ENCODE measurements at regions not wholly inside any gene's neighbourhood (a gene's known extent, or its start where the extent isn't known, plus 50 kb on each side); places are given as distances from the start of the nearest gene placed in this dataset.
"Not testable (repeated sequence)": the region's sequence is repeated elsewhere in the genome, so short reads cannot be mapped to it uniquely, and the experiment has no call there.

DNA sequence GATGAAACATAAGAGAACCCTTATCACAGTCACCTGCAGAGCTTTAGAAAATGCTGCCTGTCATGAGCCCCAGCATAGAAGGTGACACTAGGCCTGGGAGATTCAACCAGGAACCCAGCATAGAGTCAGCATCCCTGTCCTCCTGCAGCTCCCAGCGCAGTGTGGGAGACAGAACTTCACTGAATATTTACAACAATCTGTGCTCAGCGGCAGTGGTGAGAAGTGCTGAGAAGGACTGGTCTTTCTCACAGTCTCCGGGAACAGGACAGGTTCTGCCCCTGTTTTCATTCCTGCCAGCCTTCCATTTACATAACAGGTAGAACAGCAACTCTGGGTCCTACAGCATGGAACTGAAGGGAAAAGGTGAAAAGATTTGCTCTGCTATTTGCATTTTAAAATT lies 83.5 kb upstream of the GADD45A start:
- in situ Hi-C loops (cut with MboI; ENCODE audit: low pct_unique_long_range_greater_than_20kb, low sequenced_read_pairs), result no loop called here
- DNase-seq, result no peak

GRCh38 chr1:67601955-67602354 lies 83.0 kb upstream of the GADD45A start:
- DNase-seq, result peak; percentile 34
- in situ Hi-C loops (cut with MboI; ENCODE audit: low pct_unique_long_range_greater_than_20kb, low sequenced_read_pairs), result no loop called here

DNA sequence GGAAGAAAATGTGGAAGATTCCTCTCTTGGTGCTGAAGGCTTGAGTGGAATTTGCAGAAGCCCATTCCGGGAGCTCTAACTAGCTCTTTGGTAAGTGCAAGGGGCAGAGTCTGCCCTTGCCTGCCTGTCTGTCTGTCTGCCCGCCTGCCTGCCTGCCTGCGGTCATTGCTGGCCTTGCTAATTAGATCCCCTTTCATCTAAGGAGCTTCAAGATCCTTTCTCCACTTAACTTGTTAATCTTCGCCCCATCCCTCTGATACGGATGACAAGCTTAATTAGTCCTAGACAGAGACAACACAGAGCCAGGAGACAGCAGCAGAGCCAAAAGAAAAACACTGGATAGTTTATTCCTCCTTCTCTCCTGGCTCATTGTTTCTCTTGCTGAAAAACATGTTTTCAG lies 80.2 kb upstream of the GADD45A start:
- no peak for DNase-seq
- in situ Hi-C loops (cut with MboI; ENCODE audit: low pct_unique_long_range_greater_than_20kb, low sequenced_read_pairs), result no loop called here

DNA sequence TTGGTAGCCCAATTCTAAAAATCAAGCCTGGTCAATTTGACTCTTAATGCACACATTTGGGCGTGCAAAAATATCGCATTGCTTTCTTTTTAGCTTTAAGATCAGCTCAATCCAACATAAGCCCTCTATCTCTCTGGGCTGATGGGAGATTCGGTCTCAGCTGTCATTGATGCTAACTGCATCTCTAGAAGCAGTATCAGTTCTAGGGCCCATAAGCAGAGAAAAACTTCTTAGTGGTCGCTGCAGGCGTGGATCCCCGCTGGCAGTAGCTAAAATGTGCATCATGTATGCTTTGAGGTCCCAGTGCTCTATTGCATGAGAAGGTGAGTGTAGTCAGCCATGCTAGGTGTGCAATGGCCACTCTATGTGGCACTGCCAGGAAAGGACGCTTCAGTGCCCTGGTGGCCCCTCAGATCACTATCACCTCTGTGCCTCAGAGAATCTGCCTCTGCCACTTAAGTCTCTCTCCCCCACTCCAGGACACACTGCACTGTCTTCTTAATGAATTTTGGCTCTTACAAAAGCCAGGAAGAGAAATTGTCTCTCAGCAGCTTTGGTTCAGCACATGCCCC lies 79.7 kb upstream of the GADD45A start:
- DNase-seq, result no peak
- in situ Hi-C loops (cut with MboI; ENCODE audit: low pct_unique_long_range_greater_than_20kb, low sequenced_read_pairs), result no loop called here

DNA sequence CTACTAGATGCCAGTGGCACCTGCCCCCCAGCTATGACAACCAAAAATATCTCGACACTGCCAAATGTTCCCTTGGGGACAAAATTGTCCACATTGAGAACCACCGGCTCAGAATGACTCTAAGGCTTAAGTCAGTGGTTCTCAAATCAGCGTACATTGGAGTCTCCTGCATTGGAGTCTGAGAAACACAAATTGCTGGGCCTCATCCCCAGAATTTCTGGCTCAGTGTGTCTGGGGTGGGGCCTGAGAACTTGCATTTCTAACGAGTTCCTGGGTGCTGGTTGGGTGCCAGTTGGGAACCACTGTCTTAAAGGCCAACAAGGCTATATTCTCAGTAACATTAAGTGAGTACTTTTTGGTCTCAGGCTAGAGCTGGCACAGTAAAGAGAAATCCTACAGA lies 77.7 kb upstream of the GADD45A start:
- no peak for DNase-seq
- in situ Hi-C loops (cut with MboI; ENCODE audit: low pct_unique_long_range_greater_than_20kb, low sequenced_read_pairs), result no loop called here

DNA sequence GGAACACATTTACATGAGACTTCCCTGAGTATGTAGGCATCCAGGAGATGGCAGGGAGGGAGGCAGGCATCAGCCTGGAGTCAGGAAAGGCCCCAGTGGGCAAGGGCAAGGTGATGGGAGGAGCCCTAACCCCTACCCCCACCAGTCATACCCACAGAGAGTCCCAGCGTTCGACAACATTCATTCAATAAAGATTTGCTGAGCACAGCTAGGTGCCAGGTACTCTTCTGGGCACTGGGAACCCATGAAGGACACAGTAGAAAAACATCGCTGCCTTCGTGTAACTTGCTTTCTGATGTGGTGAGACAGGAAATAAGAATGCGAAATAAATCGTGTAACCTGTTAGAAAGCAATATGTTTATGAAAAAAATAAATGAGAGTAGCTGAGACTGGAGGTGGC lies 77.3 kb upstream of the GADD45A start:
- in situ Hi-C loops (cut with MboI; ENCODE audit: low pct_unique_long_range_greater_than_20kb, low sequenced_read_pairs), result no loop called here
- DNase-seq, result no peak

DNA sequence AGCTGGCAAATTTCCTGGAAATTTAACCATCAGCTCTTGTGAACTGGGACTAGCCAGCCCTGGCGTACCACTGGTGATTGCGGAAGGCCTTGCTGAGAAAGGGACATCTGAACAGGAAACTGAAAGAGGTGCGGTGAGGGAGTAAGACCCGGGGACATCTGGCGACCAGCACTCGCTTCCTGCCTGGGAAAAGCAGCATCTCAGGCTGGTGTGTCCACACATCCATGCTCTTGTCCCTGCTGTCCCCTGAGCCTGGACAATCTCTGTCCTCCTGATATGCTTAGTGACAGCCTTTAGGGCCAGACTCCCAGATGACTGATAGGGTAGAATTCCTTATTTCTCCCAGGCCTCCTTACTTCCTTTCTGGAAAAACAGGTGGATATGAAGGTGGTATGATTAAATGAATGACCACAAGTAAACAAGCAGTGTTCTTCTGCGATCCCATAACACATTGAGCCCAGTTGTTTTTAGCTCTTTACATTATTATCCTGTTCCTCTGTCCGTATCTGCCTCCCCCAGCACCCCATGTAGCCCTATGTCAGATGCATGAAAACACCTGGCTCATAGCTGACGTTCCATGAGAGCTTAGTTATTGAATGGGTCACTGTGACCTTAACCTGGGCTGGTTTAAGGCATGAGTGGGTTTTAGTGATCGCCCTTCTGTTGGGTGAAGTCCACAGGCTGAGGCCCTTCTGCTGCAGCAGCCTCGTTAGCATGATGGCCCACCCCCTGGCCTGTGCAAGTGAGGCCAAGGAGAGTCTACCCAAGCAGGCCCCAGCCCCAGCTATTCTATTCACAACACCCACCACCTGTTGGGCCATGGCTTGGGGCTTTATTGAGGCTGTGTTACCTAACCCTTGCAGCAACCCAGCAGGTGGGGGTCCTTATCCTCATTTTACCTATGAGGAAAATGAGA lies 76.1 kb upstream of the GADD45A start:
- no peak for DNase-seq
- in situ Hi-C loops (cut with MboI; ENCODE audit: low pct_unique_long_range_greater_than_20kb, low sequenced_read_pairs), result no loop called here

- in situ Hi-C loops (cut with MboI; ENCODE audit: low pct_unique_long_range_greater_than_20kb, low sequenced_read_pairs), result no loop called here
- no peak for DNase-seq
Observed at GRCh38 chr1:67609577-67610341, 75.2 kb upstream of the GADD45A start.

DNA sequence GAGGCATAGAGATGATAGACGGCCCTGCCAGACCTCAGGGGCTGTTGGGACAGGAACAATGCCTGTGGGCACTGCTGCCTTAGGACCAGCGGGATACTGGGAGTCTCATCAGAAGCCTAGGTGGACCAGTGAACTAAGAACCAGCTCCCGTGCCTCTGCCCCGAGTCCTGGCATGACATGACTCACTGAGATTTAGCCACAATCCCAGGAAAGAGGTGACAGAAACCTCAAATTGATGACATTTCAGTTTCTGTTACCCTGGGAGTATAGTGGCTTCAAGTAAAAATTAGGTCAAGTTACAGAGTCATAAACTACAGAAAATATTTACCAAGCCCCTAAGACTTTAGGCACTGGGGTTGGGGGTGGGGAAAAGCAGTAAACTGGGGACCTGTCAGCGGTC lies 74.6 kb upstream of the GADD45A start:
- DNase-seq, result no peak
- in situ Hi-C loops (cut with MboI; ENCODE audit: low pct_unique_long_range_greater_than_20kb, low sequenced_read_pairs), result no loop called here

GRCh38 chr1:67611846-67612245 lies 73.2 kb upstream of the GADD45A start:
- in situ Hi-C loops (cut with MboI; ENCODE audit: low pct_unique_long_range_greater_than_20kb, low sequenced_read_pairs), result no loop called here
- no peak for DNase-seq

DNA sequence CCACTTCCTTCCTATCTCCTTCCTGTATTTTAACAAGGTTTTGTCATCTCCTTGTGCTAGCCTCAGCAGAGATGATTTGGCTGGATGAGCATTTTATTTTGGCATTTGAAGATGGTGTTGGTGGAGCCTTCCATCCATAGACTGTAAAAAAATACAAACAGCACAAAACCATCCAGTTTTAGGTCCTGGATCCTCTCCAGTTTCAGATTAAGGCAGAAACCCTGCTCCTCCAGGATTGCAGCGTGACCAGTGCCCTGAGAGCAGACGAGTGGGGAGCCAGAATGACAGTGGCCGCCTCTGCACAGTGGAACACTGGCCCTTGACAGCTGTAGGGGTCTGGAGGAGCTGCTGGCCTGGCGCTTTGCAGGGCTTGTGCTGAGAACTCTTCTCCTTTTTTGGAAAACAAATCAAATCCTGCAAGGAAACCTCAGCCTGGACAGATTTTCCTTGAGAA lies 72.2 kb upstream of the GADD45A start:
- no peak for DNase-seq
- in situ Hi-C loops (cut with MboI; ENCODE audit: low pct_unique_long_range_greater_than_20kb, low sequenced_read_pairs), result no loop called here

- in situ Hi-C loops (cut with MboI; ENCODE audit: low pct_unique_long_range_greater_than_20kb, low sequenced_read_pairs), result not testable (repeated sequence)
Observed at GRCh38 chr1:67613479-67613878, 71.5 kb upstream of the GADD45A start.

GRCh38 chr1:67614511-67614934 lies 70.5 kb upstream of the GADD45A start:
- in situ Hi-C loops (cut with MboI; ENCODE audit: low pct_unique_long_range_greater_than_20kb, low sequenced_read_pairs), result no loop called here
- no peak for DNase-seq

More at GRCh38 chr1:67613479-67613878, 71.5 kb upstream of the GADD45A start:
- not testable (repeated sequence) for DNase-seq

GRCh38 chr1:67615886-67616285 lies 69.1 kb upstream of the GADD45A start:
- in situ Hi-C loops (cut with MboI; ENCODE audit: low pct_unique_long_range_greater_than_20kb, low sequenced_read_pairs), result no loop called here
- no peak for DNase-seq

GRCh38 chr1:67616394-67616985 lies 68.5 kb upstream of the GADD45A start:
- in situ Hi-C loops (cut with MboI; ENCODE audit: low pct_unique_long_range_greater_than_20kb, low sequenced_read_pairs), result no loop called here

DNA sequence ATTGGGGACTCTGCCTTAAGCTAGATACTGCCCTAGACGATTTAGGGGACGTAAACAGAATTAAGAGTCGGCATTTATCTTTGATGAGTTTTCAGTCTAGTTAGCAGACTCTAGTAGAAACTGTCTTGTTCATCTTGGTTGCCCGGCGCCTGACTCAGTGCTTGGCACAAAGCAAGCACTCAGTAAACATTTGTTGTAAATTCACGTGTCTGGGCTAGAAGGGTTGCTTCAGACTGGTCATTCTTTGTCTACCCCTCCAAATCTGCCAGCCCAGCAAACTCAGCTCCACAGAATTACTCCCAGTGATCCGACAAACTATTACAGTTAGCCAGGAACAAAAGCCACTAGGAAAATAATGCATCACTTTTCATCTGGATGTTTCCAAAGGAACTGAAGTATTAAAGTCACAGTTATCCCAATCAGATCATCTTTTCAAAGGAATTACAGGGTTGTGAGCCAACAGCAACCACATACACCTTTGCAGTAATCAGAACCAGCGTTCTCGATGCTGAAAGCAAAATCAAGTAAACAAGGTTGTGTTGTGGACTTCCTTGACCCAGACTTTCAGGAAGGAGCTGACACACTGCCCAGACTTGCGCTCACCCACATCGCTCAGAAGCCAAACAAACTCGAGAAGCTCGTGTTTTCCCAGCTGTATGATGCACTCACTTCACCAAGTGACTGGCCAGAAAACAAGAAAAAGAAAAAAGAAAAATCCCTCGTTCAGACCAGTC lies 66.5 kb upstream of the GADD45A start:
- no peak for DNase-seq
- in situ Hi-C loops (cut with MboI; ENCODE audit: low pct_unique_long_range_greater_than_20kb, low sequenced_read_pairs), result no loop called here

More at GRCh38 chr1:67616394-67616985, 68.5 kb upstream of the GADD45A start:
- DNase-seq, result no peak

- no peak for DNase-seq
- in situ Hi-C loops (cut with MboI; ENCODE audit: low pct_unique_long_range_greater_than_20kb, low sequenced_read_pairs), result no loop called here
Observed at GRCh38 chr1:67619080-67619479, 65.9 kb upstream of the GADD45A start.

DNA sequence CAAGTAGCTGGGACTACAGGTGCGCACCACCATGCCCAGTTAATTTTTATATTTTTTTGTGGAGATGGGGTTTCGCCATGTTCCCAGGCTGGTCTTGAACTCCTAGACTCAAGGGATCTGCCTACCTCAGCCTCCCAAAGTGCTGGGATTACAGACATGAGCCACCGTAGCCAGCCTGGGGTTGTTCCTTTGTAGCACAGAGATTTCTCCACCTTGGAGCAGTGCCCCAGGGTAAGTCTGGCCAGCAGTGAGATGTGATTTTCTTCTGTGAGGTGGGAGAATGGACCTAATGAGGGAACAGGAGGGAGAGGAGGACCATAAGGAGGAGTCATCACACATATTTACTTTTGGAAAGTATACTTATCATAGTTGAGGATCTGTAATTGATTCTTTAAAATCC lies 61.1 kb upstream of the GADD45A start:
- in situ Hi-C loops (cut with MboI; ENCODE audit: low pct_unique_long_range_greater_than_20kb, low sequenced_read_pairs), result no loop called here
- DNase-seq, result no peak

DNA sequence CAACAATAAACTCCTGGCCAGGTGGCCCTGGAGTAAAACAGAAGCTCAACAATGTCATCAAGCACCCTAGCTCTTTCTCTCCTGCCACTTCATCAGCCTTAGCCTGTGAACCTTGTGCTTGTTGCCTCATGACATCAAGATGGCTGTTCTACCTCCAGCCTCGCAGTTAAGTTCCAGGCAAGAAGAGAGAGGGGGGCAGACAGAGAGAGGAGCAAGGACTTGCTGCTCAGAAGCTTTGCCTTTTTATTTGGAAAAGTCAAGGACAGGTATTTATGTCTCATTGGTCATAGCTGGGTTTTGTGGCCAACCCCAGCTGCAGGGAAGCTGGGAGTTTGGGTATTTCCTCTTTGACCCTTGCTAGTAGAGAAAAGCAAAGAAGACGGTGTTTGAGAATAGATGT lies 60.3 kb upstream of the GADD45A start:
- in situ Hi-C loops (cut with MboI; ENCODE audit: low pct_unique_long_range_greater_than_20kb, low sequenced_read_pairs), result no loop called here

More for the DNA sequence above, 60.3 kb upstream of the GADD45A start:
- DNase-seq, result no peak
